A673 (cell line): ENCODE measurements at regions not wholly inside any gene's neighbourhood (a gene's known extent, or its start where the extent isn't known, plus 50 kb on each side); places are given as distances from the start of the nearest gene placed in this dataset.

Experiments used
- EZH2 ChIP-seq: fragments of 200-600 bp; sonication (generic); IDR thresholded peaks from 2 replicates; pipeline ENCODE4 v1.6.1; 2017; ENCODE audit warnings: borderline replicate concordance, low read depth, mild to moderate bottlenecking, mixed read lengths, antibody characterized with exemption, low read length; ENCODE audit not compliant: poor library complexity, severe bottlenecking
- TF ChIP-seq, protein P1 (sequence below): fragments of 300-800, 200-600 bp; sonication (generic); conservative IDR thresholded peaks from 2 replicates; pipeline ENCODE4 v1.5.1; 2017; ENCODE audit warnings: low read depth, mild to moderate bottlenecking, antibody characterized with exemption, low read length, moderate library complexity, mixed read lengths

DNA sequence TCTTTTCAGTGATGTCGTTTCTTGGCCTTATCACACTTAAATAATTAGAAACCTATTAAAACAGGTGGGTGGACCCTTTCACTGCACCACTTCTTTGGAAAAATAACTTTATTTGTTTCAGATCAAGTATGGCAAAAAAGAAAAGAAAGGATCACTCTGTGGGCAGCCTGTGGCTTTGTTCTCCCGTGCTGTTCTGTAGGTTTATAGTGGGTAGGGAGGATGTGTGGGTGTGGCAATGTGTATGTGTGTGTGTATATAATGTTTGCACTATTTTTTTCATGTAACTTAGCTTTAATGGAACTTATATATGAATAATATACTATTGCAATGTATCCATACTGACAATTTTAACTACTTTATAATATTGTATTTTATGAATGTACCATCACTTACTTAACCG, 85.9 kb downstream of the ACTBL2 start:
- no peak for TF ChIP-seq EZH2
- TF ChIP-seq, protein P1, sequence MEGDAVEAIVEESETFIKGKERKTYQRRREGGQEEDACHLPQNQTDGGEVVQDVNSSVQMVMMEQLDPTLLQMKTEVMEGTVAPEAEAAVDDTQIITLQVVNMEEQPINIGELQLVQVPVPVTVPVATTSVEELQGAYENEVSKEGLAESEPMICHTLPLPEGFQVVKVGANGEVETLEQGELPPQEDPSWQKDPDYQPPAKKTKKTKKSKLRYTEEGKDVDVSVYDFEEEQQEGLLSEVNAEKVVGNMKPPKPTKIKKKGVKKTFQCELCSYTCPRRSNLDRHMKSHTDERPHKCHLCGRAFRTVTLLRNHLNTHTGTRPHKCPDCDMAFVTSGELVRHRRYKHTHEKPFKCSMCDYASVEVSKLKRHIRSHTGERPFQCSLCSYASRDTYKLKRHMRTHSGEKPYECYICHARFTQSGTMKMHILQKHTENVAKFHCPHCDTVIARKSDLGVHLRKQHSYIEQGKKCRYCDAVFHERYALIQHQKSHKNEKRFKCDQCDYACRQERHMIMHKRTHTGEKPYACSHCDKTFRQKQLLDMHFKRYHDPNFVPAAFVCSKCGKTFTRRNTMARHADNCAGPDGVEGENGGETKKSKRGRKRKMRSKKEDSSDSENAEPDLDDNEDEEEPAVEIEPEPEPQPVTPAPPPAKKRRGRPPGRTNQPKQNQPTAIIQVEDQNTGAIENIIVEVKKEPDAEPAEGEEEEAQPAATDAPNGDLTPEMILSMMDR, result no peak
